ENCODE measurements at regions not wholly inside any gene's neighbourhood (a gene's known extent, or its start where the extent isn't known, plus 50 kb on each side); places are given as distances from the start of the nearest gene placed in this dataset.

DNA sequence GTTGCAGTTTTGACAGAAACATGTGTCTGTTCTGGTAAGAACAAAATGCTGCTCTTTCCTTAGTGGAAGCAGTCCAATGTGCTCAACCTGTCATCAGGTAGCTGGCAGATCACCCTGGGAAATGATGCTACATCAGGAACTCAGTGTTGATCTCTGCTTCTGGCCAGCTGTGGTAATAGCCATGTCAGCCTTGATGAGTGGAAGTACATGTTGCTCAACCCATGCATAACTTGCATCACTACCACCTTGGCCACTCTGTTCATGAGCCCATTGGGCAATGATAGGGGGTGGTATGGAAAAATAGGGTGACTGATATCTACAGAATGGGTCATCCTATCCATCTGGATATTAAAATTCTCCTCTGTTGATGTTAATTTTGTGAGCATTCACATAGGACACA is 411.0 kb downstream of the C12orf50 start:
- no peak for TF ChIP-seq CTCF (IDR thresholded peaks at IDR 0.05; ENCODE audit: low read depth, low read length, poor library complexity, severe bottlenecking)
- TF ChIP-seq EZH2phosphoT487 (IDR thresholded peaks at IDR 0.05; ENCODE audit: borderline replicate concordance, low read length), result no peak

DNA sequence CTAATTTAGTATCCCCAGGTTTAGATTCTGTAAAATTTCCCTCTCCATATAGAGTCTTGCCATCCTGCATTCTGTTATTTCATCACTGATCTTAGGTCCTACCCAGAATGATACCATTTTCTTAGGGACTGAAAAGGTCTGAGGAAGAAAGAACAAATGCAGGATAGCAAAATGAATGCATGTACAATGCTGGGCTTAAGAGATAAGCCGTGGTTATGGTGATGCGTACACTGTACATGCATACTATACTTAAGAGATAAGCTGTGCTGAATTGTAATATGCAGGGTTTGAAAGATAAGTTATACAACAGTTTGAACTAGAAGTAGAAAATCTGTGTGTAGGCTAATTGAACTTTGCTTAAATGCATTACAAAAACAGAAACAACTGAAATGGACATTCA is 416.2 kb downstream of the C12orf50 start:
- H3K9me2 ChIP-seq (replicated peaks; ENCODE audit: control insufficient read depth, low read length), result no peaks in the 10 kb centered on the region
- no peaks in the 10 kb centered on the region; the same call in 1 of the 2 replicates for H3K9me3 ChIP-seq (ENCODE audit: control insufficient read depth, insufficient read depth, low read length)
- H3K4me2 ChIP-seq (ENCODE audit: low read length), result no peak overlapping the region
- no peaks in the 10 kb centered on the region for H3K27me3 ChIP-seq (ENCODE audit: control insufficient read depth, low read length)
- TF ChIP-seq EZH2phosphoT487 (IDR thresholded peaks at IDR 0.05; ENCODE audit: borderline replicate concordance, low read length) (no peak), CTCF (IDR thresholded peaks at IDR 0.05; ENCODE audit: low read depth, low read length, poor library complexity, severe bottlenecking) (no peak)
- H3K79me2 ChIP-seq (ENCODE audit: control insufficient read depth, low read length), result no peaks in the 10 kb centered on the region
- no peaks in the 10 kb centered on the region for H3K4me1 ChIP-seq (ENCODE audit: control insufficient read depth, low read length)
- H3K4me3 ChIP-seq (ENCODE audit: low read length), result no peak overlapping the region
- H3K36me3 ChIP-seq (ENCODE audit: control insufficient read depth, low read length), result no peaks in the 10 kb centered on the region
- H3K27ac ChIP-seq (ENCODE audit: low read depth, low read length), result no peak overlapping the region
- H3F3A ChIP-seq (ENCODE audit: control insufficient read depth, insufficient read depth), result no peaks in the 10 kb centered on the region
- no peaks in the 10 kb centered on the region for H4K20me1 ChIP-seq (ENCODE audit: control insufficient read depth, insufficient read depth, low read depth, low read length)

More for the DNA sequence above, 411.0 kb downstream of the C12orf50 start:
- H3K79me2 ChIP-seq (ENCODE audit: control insufficient read depth, low read length), result no peaks in the 10 kb centered on the region
- no peaks in the 10 kb centered on the region for H3K4me1 ChIP-seq (ENCODE audit: control insufficient read depth, low read length)
- H3F3A ChIP-seq (ENCODE audit: control insufficient read depth, insufficient read depth), result no peaks in the 10 kb centered on the region
- no peaks in the 10 kb centered on the region for H3K9me2 ChIP-seq (replicated peaks; ENCODE audit: control insufficient read depth, low read length)
- H3K9me3 ChIP-seq (ENCODE audit: control insufficient read depth, insufficient read depth, low read length), result no peaks in the 10 kb centered on the region; the same call in 1 of the 2 replicates
- no peaks in the 10 kb centered on the region for H3K36me3 ChIP-seq (ENCODE audit: control insufficient read depth, low read length)
- no peak overlapping the region for H3K4me3 ChIP-seq (ENCODE audit: low read length)
- no peak overlapping the region for H3K4me2 ChIP-seq (ENCODE audit: low read length)
- no peak overlapping the region for H3K27ac ChIP-seq (ENCODE audit: low read depth, low read length)
- H4K20me1 ChIP-seq (ENCODE audit: control insufficient read depth, insufficient read depth, low read depth, low read length), result no peaks in the 10 kb centered on the region
- H3K27me3 ChIP-seq (ENCODE audit: control insufficient read depth, low read length), result no peaks in the 10 kb centered on the region

DNA sequence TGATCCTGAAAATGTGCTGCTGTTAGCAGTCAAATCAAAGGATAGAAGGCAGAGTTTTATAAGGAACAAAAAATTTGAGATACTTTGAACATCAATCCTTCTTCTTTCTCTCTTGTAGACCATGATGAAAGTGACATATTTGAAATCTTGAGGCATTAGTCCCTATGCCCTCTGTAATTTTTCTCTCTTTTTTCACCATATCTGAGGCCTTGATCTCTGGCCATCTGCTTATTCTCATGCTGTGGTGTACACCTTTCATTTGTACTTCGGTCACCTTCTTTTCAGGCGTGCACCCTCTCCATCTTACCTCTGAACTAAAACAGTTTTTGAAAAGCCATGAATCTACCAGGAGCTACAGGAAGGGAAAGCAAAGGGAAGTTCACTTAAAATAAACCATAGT is 420.9 kb downstream of the C12orf50 start:
- no peaks in the 10 kb centered on the region for H3K9me3 ChIP-seq (ENCODE audit: control insufficient read depth, insufficient read depth, low read length)
- no peaks in the 10 kb centered on the region for H3K4me1 ChIP-seq (ENCODE audit: control insufficient read depth, low read length)
- no peak overlapping the region for H3K4me3 ChIP-seq (ENCODE audit: low read length)
- TF ChIP-seq EZH2phosphoT487 (IDR thresholded peaks at IDR 0.05; ENCODE audit: borderline replicate concordance, low read length) (no peak), CTCF (IDR thresholded peaks at IDR 0.05; ENCODE audit: low read depth, low read length, poor library complexity, severe bottlenecking) (no peak)
- H4K20me1 ChIP-seq (ENCODE audit: control insufficient read depth, insufficient read depth, low read depth, low read length), result no peaks in the 10 kb centered on the region
- H3K4me2 ChIP-seq (ENCODE audit: low read length), result no peak overlapping the region
- no peaks in the 10 kb centered on the region for H3K9me2 ChIP-seq (replicated peaks; ENCODE audit: control insufficient read depth, low read length)
- H3K27ac ChIP-seq (ENCODE audit: low read depth, low read length), result no peak overlapping the region
- no peaks in the 10 kb centered on the region for H3K79me2 ChIP-seq (ENCODE audit: control insufficient read depth, low read length)
- H3K36me3 ChIP-seq (ENCODE audit: control insufficient read depth, low read length), result no peaks in the 10 kb centered on the region
- H3K27me3 ChIP-seq (ENCODE audit: control insufficient read depth, low read length), result no peaks in the 10 kb centered on the region
- no peaks in the 10 kb centered on the region for H3F3A ChIP-seq (ENCODE audit: control insufficient read depth, insufficient read depth)

- Histone ChIP-seq H3F3A (ENCODE audit: control insufficient read depth, insufficient read depth) (no peaks in the 10 kb centered on the region), H3K9me3 (ENCODE audit: control insufficient read depth, insufficient read depth, low read length) (no peaks in the 10 kb centered on the region), H3K4me1 (ENCODE audit: control insufficient read depth, low read length) (no peaks in the 10 kb centered on the region), H3K27me3 (ENCODE audit: control insufficient read depth, low read length) (no peaks in the 10 kb centered on the region), H4K20me1 (ENCODE audit: control insufficient read depth, insufficient read depth, low read depth, low read length) (no peaks in the 10 kb centered on the region), H3K4me2 (ENCODE audit: low read length) (no peak overlapping the region), H3K79me2 (ENCODE audit: control insufficient read depth, low read length) (no peaks in the 10 kb centered on the region), H3K9me2 (replicated peaks; ENCODE audit: control insufficient read depth, low read length) (no peaks in the 10 kb centered on the region), H3K4me3 (ENCODE audit: low read length) (no peak overlapping the region), H3K27ac (ENCODE audit: low read depth, low read length) (no peak overlapping the region), H3K36me3 (ENCODE audit: control insufficient read depth, low read length) (no peaks in the 10 kb centered on the region)
- TF ChIP-seq CTCF (IDR thresholded peaks at IDR 0.05; ENCODE audit: low read depth, low read length, poor library complexity, severe bottlenecking) (no peak), EZH2phosphoT487 (IDR thresholded peaks at IDR 0.05; ENCODE audit: borderline replicate concordance, low read length) (no peak)
These were observed 425.5 kb downstream of the C12orf50 start for GRCh38 chr12:87603727-87604126.

Data from DOHH2 (cell line).